Mucosa of descending colon (tissue), 3 donors: ENCODE measurements at regions not wholly inside any gene's neighbourhood (a gene's known extent, or its start where the extent isn't known, plus 50 kb on each side); places are given as distances from the start of the nearest gene placed in this dataset.

ENCODE experiments used
- ATAC-seq: fragments of 200-7000 bp; cut with Tn5 transposase; one replicate; pipeline ENCODE4 v1.9.1; 2020; ENCODE audit warnings: mild to moderate bottlenecking, moderate library complexity
- DNase-seq, 3 donors: peaks; one replicate each; pipeline ENCODE4 v3.0.0-alpha.2; 2020
- H3K36me3 ChIP-seq: fragments of 200-600 bp; one replicate; pipeline ENCODE4 v1.8.0; 2021; ENCODE audit warnings: low read depth, mild to moderate bottlenecking
- H3K4me1 ChIP-seq: fragments of 200-600 bp; one replicate; pipeline ENCODE4 v1.8.0; 2021; ENCODE audit warnings: low read depth, mild to moderate bottlenecking
- H3K4me3 ChIP-seq: fragments of 200-600 bp; one replicate; pipeline ENCODE4 v1.8.0; 2021; ENCODE audit warnings: mild to moderate bottlenecking
- H3K9me3 ChIP-seq: fragments of 200-600 bp; one replicate; pipeline ENCODE4 v1.8.0; 2021; ENCODE audit warnings: mild to moderate bottlenecking
- CTCF ChIP-seq: fragments of 200-600 bp; IDR thresholded peaks from one replicate; pipeline ENCODE4 v1.8.0; 2022; ENCODE audit warnings: antibody characterized with exemption, mild to moderate bottlenecking
- intact Hi-C, 2 donors: fragments of 100-400 bp; cut with DNase I in 1 of 2; cut with micrococcal nuclease in 1 of 2; formaldehyde crosslinking; loops; one replicate each; pipeline versions ENCODE4 v1.11.0 to v1.11.1; 2022; cut with DNase I, micrococcal nuclease
- donor health status: DM: no; HTN: no; CAD: no; lungs with moderate emphysema.
- donor health status: DM: no; HTN: no; CAD: no.
- donor health status: DM: no; HTN: yes; CAD: no.

- TF ChIP-seq CTCF = no peak
- ATAC-seq (no peak), DNase-seq (no peak)
- no peak overlapping the region for H3K4me3 ChIP-seq
- no peaks in the 10 kb centered on the region for H3K9me3 ChIP-seq
- no peaks in the 10 kb centered on the region for H3K4me1 ChIP-seq
- no peaks in the 10 kb centered on the region for H3K36me3 ChIP-seq
- intact Hi-C loops = no loop called here
These were observed 286.0 kb downstream of the FAT3 start for GRCh38 chr11:92510591-92510990.

GRCh38 chr11:92511522-92512203 is 287.0 kb downstream of the FAT3 start:
- intact Hi-C loops = no loop called here
- no peak for ATAC-seq
- no peaks in the 10 kb centered on the region for H3K36me3 ChIP-seq
- no peaks in the 10 kb centered on the region for H3K4me1 ChIP-seq
- no peak for TF ChIP-seq CTCF
- no peak overlapping the region for H3K4me3 ChIP-seq
- DNase-seq = no peak
- H3K9me3 ChIP-seq = no peaks in the 10 kb centered on the region

- Histone ChIP-seq H3K36me3 (no peaks in the 10 kb centered on the region), H3K9me3 (no peaks in the 10 kb centered on the region), H3K4me3 (no peak overlapping the region), H3K4me1 (no peaks in the 10 kb centered on the region)
- ATAC-seq (no peak), DNase-seq (no peak)
- intact Hi-C loops = no loop called here
- TF ChIP-seq CTCF = no peak
These were observed 287.6 kb downstream of the FAT3 start for GRCh38 chr11:92512204-92512569.

DNA sequence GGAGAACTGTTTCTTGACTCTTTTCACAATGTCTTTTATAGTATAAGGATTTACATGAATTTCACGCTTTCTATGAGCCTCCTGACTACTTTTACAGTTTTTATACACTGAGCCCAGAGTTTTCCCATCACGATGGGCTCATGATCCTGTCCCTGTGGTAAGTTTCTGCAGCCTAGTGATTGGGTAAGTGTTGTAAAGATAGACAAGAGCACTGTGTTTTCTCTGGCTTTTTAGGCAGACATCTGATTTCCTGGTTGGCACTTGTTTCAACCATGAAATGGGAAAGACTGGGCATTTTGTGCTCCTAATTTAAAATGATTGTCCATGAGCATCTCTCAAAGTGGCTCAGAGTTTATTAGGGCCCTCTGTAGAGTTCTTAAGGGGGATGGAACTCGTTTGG is 299.0 kb downstream of the FAT3 start:
- DNase-seq (no peak), ATAC-seq (no peak)
- intact Hi-C loops = no loop called here
- Histone ChIP-seq H3K36me3 (no peaks in the 10 kb centered on the region), H3K4me3 (no peak overlapping the region), H3K9me3 (no peaks in the 10 kb centered on the region), H3K4me1 (no peaks in the 10 kb centered on the region)
- no peak for TF ChIP-seq CTCF

DNA sequence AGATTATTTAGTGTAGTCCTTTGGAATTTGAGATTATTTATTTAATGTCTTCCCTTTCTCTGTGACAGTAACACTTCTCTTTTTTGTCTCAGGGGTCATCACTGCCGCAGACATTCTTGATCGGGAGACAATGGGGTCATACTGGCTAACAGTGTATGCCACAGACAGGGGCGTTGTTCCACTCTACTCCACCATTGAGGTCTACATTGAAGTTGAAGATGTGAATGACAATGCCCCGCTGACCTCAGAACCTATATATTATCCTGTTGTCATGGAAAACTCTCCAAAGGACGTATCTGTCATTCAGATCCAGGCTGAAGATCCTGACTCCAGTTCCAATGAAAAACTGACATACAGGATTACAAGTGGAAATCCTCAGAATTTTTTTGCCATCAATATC is 299.9 kb downstream of the FAT3 start:
- Histone ChIP-seq H3K4me1 (no peaks in the 10 kb centered on the region), H3K9me3 (no peaks in the 10 kb centered on the region), H3K36me3 (no peaks in the 10 kb centered on the region), H3K4me3 (no peak overlapping the region)
- no peak for TF ChIP-seq CTCF
- DNase-seq = no peak
- ATAC-seq = no peak
- intact Hi-C loops = no loop called here

GRCh38 chr11:92527467-92527866 is 302.8 kb downstream of the FAT3 start:
- Histone ChIP-seq H3K9me3 (no peaks in the 10 kb centered on the region), H3K4me1 (no peaks in the 10 kb centered on the region), H3K4me3 (no peak overlapping the region), H3K36me3 (no peaks in the 10 kb centered on the region)
- DNase-seq (no peak), ATAC-seq (no peak)
- intact Hi-C loops = no loop called here
- no peak for TF ChIP-seq CTCF
